NCI-H748 treated with DMSO at 0.1 percent for 48 hours (cell line): ENCODE measurements at regions not wholly inside any gene's neighbourhood (a gene's known extent, or its start where the extent isn't known, plus 50 kb on each side); places are given as distances from the start of the nearest gene placed in this dataset.
"Not testable (repeated sequence)": the region's sequence is repeated elsewhere in the genome, so short reads cannot be mapped to it uniquely, and the experiment has no call there.

Experiments used
- DNase-seq: peaks from one replicate; lab custom pipeline; 2025; lab: John Stamatoyannopoulos, UW

DNA sequence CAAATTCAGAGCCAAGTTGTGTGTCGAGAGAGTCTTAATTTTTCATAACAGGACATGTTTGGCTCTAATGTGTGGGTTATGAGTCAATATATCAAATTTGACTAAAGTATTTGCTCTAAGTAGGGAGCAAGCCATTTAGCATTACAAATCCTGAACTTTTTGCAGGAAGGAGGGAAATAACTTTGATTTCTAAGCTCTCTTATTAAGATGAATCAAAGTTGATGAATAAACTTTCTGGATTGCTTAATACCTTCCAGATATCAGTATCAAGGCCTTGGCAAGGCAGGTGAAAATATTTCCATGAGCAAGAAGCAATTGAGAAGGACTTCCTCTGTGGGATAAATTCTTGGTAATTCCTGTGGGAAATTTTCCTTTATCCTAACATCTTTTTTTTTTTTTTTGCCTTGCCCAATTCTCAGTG is 258.8 kb downstream of the AHR start:
- DNase-seq: no peak

GRCh38 chr7:17558135-17558534 is 259.7 kb downstream of the AHR start:
- no peak for DNase-seq

DNA sequence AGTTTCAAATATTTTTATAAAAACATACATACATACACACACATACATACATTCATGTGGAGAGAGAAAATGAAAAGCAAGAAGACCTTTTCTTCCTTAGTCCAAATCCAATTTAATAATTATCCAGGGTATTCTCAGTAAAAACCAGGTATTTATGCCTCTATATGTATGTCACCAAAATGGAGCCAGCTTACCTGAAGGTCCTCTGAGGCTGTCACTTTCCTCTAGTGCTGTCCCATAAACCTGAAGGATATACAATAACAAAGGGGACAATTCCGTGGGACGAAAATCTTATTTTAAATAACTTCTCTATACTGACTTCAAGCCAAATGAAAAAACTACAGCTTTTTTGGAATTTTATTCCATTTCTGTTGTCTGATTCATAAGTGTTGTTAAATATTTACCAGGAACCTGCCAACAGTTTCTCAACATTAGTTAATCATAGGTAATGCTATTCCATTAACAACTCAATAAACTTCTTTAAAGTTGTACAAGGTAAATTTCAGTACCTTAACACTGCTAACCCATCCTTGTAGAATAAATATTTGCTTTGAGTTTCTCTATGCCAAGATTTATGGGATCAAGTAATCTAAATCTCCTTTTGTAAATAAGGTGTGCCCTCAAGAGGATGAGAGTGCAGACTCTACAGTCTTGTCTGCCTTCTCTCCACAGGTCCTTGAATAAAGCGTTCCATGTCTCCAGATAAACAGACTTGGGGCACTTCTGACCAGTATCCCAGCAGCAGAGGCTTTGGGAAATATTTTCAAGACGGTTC is 260.3 kb downstream of the AHR start:
- DNase-seq: no peak

DNA sequence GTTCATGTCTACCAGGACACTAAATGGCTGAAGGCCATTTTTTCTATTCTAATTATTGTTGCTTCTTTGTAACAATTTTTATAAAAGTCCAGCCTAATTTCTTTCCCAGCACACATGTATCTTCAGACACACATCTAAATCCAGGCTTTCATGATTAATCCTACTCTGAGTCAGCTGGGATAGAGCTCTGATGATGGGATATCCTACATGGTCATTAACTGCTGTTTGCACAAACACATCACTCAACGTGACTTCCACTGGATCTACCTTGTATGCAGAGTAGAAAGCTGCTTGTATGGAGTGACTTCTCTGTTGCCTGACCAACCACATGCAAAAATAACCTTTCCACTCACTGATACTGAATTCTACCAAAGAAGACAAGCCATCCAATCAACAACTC is 260.9 kb downstream of the AHR start:
- DNase-seq: peak; percentile 9

GRCh38 chr7:17560516-17560915 is 262.1 kb downstream of the AHR start:
- DNase-seq: no peak

GRCh38 chr7:17560966-17561365 is 262.5 kb downstream of the AHR start:
- DNase-seq: no peak

DNA sequence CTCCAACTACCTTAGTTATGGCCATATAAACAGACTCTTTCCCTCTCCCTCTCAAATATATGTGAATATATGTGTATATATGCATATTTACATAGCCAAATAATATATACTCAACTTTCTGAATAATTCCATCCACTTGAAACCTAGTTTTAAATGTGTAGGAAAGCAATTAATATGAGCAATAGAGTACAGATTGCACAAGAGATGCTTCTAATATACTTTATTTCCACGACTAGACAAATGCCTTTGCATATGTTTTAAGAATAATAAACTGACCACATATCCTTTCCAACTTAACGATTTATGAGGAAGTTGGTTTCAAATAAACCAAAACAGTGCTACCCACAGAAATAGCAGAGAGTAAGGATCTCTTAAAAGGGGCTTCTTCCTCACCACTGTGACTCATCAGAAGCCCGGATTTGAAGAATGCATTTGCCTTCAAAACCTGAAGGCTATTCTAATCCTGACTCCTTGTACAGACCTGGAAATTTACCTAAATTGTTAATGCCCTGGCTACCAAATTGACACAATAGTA is 266.3 kb downstream of the AHR start:
- no peak for DNase-seq

DNA sequence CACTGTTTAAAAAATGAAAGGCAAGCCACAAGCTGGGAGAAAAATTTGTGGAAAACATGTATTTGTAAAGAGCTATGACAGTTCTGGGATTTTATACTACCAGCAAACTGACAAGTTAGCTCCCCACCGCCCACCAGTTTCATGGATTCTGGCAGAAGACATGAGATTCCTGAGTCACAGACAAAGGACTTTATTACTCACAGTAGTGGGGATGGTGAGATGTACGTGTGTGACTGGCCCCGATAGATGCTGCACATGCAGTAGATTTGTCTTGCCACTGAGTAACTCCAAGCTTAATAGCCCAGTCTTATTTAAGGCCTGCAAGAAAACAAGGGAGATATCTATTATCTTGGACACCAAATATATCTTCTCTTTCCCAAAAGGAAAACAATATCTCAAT is 281.7 kb downstream of the AHR start:
- no peak for DNase-seq

GRCh38 chr7:17580856-17581255 is 282.4 kb downstream of the AHR start:
- no peak for DNase-seq

- no peak for DNase-seq
These were observed 282.8 kb downstream of the AHR start for GRCh38 chr7:17581301-17581700.

GRCh38 chr7:17582696-17583095 is 284.2 kb downstream of the AHR start:
- not testable (repeated sequence) for DNase-seq

GRCh38 chr7:17583786-17584185 is 285.3 kb downstream of the AHR start:
- DNase-seq: no peak

DNA sequence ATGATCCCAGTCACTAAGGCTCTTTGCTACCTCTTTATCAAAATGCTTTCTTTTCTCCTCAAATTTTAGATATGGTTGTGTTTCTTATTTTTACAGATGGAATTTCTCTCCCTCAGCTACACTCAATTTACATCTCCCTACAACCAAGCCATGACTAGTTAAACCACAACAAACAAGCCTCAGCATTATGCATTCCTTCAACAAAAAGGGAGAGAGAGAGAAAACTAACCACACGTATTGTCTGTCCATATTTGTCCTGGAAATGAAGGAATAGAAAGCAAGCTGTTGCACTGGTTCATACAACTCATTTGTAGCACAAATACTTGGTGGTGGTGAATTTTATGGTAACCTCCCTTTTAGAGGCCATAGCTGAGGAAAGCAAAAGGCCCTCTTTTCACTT is 286.4 kb downstream of the AHR start:
- no peak for DNase-seq

- DNase-seq: no peak
These were observed 288.3 kb downstream of the AHR start for GRCh38 chr7:17586711-17587110.

- no peak for DNase-seq
These were observed 290.3 kb downstream of the AHR start for GRCh38 chr7:17588730-17589129.

DNA sequence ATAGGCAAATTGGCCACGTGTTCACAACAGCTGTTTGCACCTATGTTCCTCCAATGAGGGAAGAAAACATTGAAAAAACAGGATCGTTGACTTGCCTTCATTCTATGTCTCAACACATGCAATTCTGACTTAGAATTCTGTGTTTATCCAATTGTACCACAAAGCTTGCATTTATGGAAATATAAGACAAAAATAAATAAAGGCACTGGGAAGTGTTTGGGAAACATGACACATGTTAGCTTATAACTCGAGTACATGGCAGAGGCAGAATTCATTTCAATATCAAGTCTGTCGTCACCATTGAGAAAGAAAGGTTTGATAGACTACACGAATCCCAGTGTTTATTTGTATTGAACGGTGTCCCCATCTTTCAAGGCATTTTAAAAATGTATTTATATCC is 291.2 kb downstream of the AHR start:
- no peak for DNase-seq

DNA sequence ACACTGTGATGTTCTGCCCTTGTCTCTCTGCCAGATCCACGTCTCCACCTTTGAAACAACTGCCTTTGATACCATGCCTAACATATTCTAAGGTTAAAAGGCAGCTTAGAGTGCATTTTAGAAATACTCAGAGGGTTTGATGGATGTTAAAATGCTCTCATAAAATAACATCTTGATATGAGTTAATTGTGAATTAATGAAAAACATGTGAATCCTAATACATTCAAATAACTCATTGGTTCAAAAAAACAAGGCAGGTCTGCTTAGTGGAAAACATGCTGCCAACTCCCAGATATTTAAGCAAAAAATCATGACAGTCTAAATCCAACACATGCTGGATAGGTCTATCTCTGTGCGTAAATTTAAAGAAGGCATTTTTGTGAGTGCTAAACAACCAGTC is 291.8 kb downstream of the AHR start:
- DNase-seq: no peak

GRCh38 chr7:17593819-17594419 is 295.5 kb downstream of the AHR start:
- no peak for DNase-seq

DNA sequence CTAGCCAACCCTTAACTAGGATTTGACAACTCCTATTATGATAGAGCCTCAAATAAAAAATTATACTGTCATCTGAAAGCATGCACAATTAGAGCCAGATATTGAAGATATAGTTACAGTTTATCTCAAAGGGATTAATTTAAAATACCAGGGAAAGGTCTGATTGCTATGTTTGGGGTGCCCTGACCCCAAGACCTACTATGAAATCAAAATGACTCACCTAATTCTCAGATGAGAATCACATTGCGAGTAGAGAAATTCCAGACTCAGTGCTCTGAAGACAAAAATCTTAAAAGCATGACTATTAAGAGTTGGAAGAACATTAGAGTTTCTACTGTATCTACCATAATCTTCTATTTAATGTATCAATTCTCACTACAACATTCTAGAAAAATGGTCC is 297.1 kb downstream of the AHR start:
- DNase-seq: no peak

DNA sequence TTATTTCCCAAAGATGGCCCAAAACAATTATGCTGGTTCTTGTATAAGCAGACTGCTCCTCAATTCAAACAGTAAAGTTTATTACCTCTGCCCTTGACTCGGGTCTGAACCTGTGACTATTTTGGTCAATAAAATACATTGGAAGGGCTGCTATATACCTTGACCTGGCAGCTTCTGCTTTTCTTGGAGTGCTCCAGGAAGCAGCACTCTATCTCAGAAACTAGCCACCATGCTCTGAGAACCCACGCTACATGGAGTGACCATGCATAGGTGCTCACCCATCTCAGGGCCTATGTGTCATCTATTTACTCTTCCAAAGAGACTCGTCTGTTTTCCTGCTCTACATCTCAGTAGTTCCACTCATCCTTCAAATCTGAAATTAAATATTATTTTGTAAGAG is 299.9 kb downstream of the AHR start:
- DNase-seq: no peak

- peak; percentile 23 for DNase-seq
These were observed 300.4 kb downstream of the AHR start for GRCh38 chr7:17598846-17599245.

- DNase-seq: peak; percentile 26
These were observed 301.4 kb downstream of the AHR start for GRCh38 chr7:17599733-17600339.

DNA sequence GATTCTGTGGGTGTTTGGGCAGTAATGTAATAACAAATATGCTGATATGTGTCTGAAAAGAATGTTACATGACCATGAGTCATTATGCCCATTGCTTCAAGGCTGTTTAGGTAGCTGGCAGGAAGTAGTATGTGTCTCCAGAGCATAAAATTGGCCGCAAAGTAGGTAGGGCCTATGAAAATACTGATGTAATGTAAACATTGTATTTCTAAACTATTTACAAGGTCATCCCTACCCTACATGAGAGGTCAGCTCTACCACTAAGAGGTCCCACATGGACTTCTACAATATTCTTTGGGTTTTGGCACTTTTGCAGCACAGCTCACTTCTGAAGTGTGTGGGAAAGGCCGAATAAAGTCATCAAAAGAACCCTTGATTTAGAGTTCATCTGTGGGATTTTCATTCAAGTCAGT is 301.9 kb downstream of the AHR start:
- no peak for DNase-seq
